Right ventricle myocardium superior (tissue), 1 donor: ENCODE measurements at regions not wholly inside any gene's neighbourhood (a gene's known extent, or its start where the extent isn't known, plus 50 kb on each side); places are given as distances from the start of the nearest gene placed in this dataset.

Experiments
- ATAC-seq: fragments of 200-7000 bp; cut with Tn5 transposase; one replicate; pipeline ENCODE4 v1.9.1; 2020; ENCODE audit warnings: mild to moderate bottlenecking; ENCODE audit not compliant: poor library complexity
- DNase-seq: peaks from one replicate; pipeline ENCODE4 v3.0.0-alpha.2; 2020
- intact Hi-C: fragments of 100-400 bp; cut with DNase I; formaldehyde crosslinking; loops from one replicate; pipeline ENCODE4 v1.11.2; 2022
- donor health status: DM: no; HTN: yes; CAD: no; lungs with severe emphysema.

GRCh38 chr7:114062810-114063209 is 144.0 kb upstream of the PPP1R3A start:
- ATAC-seq (no peak), DNase-seq (no peak)
- intact Hi-C loops: no loop called here

DNA sequence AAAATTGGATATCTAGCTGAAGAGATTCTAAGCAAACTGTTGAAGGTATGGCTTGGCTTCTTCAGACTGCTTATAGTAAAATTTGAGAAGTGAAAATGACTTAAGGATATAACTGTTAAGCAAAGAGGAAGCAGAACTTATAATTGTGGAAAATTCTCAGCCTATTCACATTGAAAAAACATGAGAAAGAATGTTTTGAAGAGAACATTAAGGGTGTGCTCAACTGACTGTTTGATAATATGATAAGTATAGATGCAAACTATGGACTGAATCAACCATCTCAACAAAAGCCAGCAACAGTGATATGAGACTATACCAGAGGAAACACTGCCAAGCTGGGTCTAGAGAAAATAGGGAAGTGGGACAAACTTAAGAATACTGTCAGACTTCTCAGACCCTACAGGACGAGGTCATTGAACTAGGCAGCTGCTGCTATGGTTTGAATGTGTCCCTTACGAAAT is 133.1 kb upstream of the PPP1R3A start:
- no peak for DNase-seq
- ATAC-seq: no peak
- intact Hi-C loops: no loop called here

DNA sequence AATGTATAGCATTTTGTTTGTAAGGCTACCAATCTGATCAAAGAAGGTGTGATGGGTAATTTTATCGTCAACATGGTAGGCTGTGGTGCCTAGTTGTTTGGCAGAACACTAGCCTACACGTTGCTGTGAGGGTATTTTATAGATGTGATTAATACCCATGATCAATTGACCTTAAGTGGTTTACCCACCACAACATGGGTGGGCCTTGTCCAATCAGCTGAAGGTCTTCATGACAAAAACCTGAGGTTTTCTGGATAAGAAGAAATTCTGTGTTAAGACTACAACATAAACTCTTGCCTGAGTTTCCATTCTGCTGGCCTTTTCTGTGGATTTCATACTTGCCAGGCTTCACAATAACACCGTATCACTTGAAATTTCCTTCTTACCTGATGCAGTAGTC is 131.8 kb upstream of the PPP1R3A start:
- ATAC-seq: no peak
- intact Hi-C loops: no loop called here
- DNase-seq: no peak

DNA sequence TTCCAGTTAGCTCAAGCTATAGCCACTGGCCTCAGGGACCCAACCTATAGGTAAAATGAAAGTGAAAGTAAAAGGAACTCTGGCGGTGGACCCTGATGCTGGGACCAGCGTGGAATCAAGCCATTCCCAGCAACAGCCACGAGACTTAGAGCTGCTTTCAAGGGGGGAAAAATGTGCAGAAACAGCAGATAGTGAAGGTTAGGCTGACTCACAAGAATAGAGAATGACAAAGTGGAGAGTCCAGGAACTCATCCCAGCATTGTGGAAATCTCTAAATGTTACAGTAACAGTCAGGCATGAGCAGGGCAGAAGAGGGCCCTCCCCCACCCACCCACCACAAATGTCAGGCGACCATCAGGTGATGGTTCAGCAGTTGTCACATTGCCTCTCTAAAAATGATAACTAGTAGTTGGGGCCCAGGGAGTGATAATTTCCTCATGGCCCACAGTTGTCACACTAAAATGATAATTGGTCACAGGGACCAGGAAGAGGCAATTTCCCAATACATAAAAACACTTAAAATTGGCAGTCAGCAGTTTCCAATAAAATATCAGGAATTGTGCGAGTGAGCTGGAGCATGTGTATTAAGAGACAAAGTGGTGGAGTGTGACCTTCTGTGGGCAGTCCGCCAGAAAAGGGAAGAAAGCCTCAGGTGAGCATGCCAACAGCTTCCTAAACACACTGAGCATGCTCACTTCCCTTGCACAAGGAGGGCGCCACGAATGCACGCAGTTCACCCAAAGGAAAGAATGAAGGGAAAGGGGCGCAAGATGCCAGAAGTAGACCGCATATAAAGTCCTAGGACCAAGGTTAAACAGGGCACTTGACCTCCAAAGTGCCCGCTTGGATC is 129.8 kb upstream of the PPP1R3A start:
- ATAC-seq (no peak), DNase-seq (no peak)
- intact Hi-C loops: no loop called here

DNA sequence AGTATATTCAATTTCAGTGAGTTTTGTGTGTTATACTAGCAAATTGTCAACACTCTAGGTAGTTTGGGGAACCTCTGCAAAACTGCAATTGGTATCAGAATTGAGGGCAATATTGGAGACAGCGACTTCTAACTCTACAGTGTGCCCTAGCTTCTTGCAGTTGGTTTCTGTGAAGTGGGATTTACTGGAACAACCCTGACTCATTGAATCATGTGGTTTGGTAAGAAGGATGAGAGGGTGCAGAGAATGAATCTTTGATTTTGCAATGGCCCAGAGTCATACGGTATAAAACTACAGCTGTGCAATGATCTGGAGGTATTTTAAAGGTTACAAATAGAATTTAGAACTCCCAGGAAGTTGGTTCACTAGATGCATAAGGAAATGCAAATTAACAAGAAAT is 129.1 kb upstream of the PPP1R3A start:
- no peak for ATAC-seq
- no peak for DNase-seq
- intact Hi-C loops: no loop called here

GRCh38 chr7:114033475-114033874 is 114.7 kb upstream of the PPP1R3A start:
- intact Hi-C loops: no loop called here

GRCh38 chr7:114026486-114027089 is 107.8 kb upstream of the PPP1R3A start:
- intact Hi-C loops: no loop called here
- DNase-seq: no peak
- ATAC-seq: no peak

More at GRCh38 chr7:114033475-114033874, 114.7 kb upstream of the PPP1R3A start:
- ATAC-seq (no peak), DNase-seq (no peak)

GRCh38 chr7:114021135-114021534 is 102.3 kb upstream of the PPP1R3A start:
- intact Hi-C loops: no loop called here
- ATAC-seq: no peak
- DNase-seq: no peak

GRCh38 chr7:114008696-114009095 is 89.9 kb upstream of the PPP1R3A start:
- ATAC-seq (no peak), DNase-seq (no peak)
- intact Hi-C loops: no loop called here

- DNase-seq (no peak), ATAC-seq (no peak)
- intact Hi-C loops: no loop called here
Observed at GRCh38 chr7:114007386-114007785, 88.6 kb upstream of the PPP1R3A start.

GRCh38 chr7:113998934-113999333 is 80.1 kb upstream of the PPP1R3A start:
- DNase-seq (no peak), ATAC-seq (no peak)
- intact Hi-C loops: no loop called here

DNA sequence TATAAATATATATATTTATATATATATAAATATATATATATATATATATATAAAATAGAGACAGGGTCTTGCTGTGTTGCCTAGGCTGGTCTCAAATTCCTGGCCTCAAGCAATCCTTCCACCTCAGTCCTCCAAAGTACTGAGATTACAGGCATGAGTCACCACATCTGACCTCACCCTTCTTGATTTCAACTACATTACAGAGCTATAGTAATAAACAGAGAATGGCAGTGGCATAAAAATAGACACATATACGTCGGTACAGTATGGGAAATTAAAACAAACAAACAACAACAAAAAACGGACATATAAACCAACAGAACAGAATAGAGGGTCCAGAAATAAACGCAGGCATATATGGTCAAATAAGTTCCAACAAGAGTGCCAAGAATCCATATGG is 77.6 kb upstream of the PPP1R3A start:
- DNase-seq: no peak

GRCh38 chr7:113986216-113986615 is 67.4 kb upstream of the PPP1R3A start:
- intact Hi-C loops: no loop called here
- no peak for DNase-seq
- ATAC-seq: no peak

More for the DNA sequence above, 77.6 kb upstream of the PPP1R3A start:
- no peak for ATAC-seq
- intact Hi-C loops: no loop called here

DNA sequence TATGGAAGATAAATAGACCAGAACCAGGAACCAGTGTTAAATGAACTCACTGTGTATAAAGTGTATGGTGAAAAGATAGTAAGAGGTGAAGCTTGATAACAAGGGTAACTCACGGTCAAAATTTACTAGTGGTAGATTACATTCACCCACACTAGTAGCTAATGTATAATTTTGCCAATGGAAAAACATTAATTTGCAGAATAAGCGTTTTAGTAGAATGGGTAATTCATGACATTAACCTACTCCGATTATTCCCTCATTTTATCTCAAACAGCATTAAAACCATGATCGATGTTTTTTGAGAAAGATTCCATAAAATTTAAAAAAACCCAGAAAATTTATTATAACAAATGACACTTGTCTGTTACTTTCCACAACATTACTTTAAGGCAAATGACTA is 57.7 kb upstream of the PPP1R3A start:
- ATAC-seq: no peak
- intact Hi-C loops: no loop called here
- DNase-seq: no peak

GRCh38 chr7:113968713-113969112 is 49.9 kb upstream of the PPP1R3A start:
- intact Hi-C loops: no loop called here
- DNase-seq: no peak
- ATAC-seq: no peak
